ENCODE measurements at regions not wholly inside any gene's neighbourhood (a gene's known extent, or its start where the extent isn't known, plus 50 kb on each side); places are given as distances from the start of the nearest gene placed in this dataset.

DNA sequence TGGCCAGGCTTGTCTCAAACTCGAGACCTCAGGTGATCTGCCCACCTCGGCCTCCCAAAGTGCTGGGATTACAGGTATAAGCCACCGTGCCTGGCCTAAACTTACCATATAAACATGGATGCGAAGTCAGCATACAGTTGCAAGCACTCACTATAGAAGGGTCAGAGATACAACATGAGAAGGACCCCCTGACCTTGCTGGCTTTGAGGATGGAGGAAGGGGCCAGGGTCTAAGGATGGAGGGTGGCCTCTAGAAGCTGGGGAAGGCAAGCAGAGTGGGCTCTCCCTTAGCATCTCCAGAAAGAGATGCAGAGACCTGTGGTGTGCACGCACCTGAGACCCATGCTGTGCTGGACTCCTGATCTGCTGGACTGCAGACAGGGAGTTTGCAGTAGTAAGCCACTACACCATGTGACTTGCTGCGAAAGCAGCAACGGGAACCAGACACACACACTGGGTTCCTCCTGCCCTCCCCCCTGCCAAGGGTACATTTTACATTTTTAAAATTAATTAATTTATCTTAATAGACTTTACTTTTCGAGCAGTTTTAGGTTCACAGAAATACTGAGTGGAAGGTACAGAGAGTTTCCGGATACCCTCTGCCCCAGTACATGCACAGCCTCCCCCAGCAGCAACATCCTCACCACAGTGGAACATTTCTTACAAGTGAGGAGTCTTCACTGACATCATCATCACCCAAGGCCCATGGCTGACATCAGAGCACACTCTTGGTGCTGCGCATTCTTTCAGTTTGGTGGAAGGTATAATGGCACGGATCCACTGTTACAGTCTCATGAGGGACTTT lies 170.1 kb upstream of the B3GAT1 start:
- TF ChIP-seq POLR2A (IDR thresholded peaks at IDR 0.05; ENCODE audit: low read length) (no peak), GATA1 (IDR thresholded peaks at IDR 0.05; ENCODE audit: low read depth, low read length) (no peak)
